Thymus (tissue), 11 donors: ENCODE measurements at regions not wholly inside any gene's neighbourhood (a gene's known extent, or its start where the extent isn't known, plus 50 kb on each side); places are given as distances from the start of the nearest gene placed in this dataset.

Experiments
- DNase-seq, 9 donors: peaks; one replicate each; pipeline ENCODE4 v3.0.0-alpha.2; 2013; ENCODE audit warnings: low spot score in 9 of 9, low read depth in 6 of 9, missing footprints in 1 of 9
- H3K27ac ChIP-seq, 2 donors: one replicate each; pipeline ENCODE4 v1.5.1; 2013; ENCODE audit warnings: control low read depth in 1 of 2, low read depth in 1 of 2, low read length in 1 of 2, mild to moderate bottlenecking in 1 of 2, moderate library complexity in 1 of 2
- H3K27me3 ChIP-seq, 2 donors: one replicate each; pipeline ENCODE4 v1.5.1; 2013; ENCODE audit warnings: low read length in 1 of 2; ENCODE audit not compliant: control insufficient read depth in 2 of 2, insufficient read depth in 1 of 2
- H3K36me3 ChIP-seq, 2 donors: one replicate each; pipeline ENCODE4 v1.5.1; 2013; ENCODE audit warnings: low read length in 1 of 2, mild to moderate bottlenecking in 1 of 2, moderate library complexity in 1 of 2; ENCODE audit not compliant: control insufficient read depth in 2 of 2, insufficient read depth in 2 of 2
- H3K4me1 ChIP-seq, 2 donors: one replicate each; pipeline ENCODE4 v1.5.1; 2013; ENCODE audit warnings: low read length in 2 of 2; ENCODE audit not compliant: control insufficient read depth in 2 of 2, insufficient read depth in 2 of 2
- H3K4me3 ChIP-seq, 2 donors: one replicate each; pipeline ENCODE4 v1.5.1; 2013; ENCODE audit warnings: low read length in 2 of 2, control low read depth in 1 of 2, mild to moderate bottlenecking in 1 of 2
- H3K9me3 ChIP-seq, 2 donors: one replicate each; pipeline ENCODE4 v1.5.1; 2013; ENCODE audit warnings: low read length in 1 of 2, mild to moderate bottlenecking in 1 of 2; ENCODE audit not compliant: control insufficient read depth in 2 of 2, insufficient read depth in 1 of 2
- WGBS: extraction: QIAGEN DNeasy Blood & Tissue Kit; methylation state at CpG from one replicate; pipeline ENCODE4 v1.1.7; 2013; 5-methylcytosine and 5-hydroxymethylcytosine counted together
- donor health status: healthy.

GRCh38 chr11:104699981-104700380 lies 198.3 kb downstream of the CASP12 start:
- Histone ChIP-seq H3K27ac (no peak overlapping the region), H3K4me3 (no peak overlapping the region)

GRCh38 chr11:104695065-104695463 lies 203.2 kb downstream of the CASP12 start:
- H3K27ac ChIP-seq: no peak overlapping the region
- H3K36me3 ChIP-seq: no peaks in the 10 kb centered on the region
- no peaks in the 10 kb centered on the region for H3K9me3 ChIP-seq
- no peaks in the 10 kb centered on the region for H3K27me3 ChIP-seq
- no peak overlapping the region for H3K4me3 ChIP-seq
- no peaks in the 10 kb centered on the region for H3K4me1 ChIP-seq
- DNase-seq: no peak

More at GRCh38 chr11:104699981-104700380, 198.3 kb downstream of the CASP12 start:
- no peak for DNase-seq
- Histone ChIP-seq H3K36me3 (no peaks in the 10 kb centered on the region), H3K9me3 (no peaks in the 10 kb centered on the region), H3K4me1 (peaks cover 0 to 2% of the 10 kb centered on the region in 2 donors), H3K27me3 (no peaks in the 10 kb centered on the region)

- H3K27ac ChIP-seq: no peak overlapping the region
- H3K36me3 ChIP-seq: no peaks in the 10 kb centered on the region
- H3K4me1 ChIP-seq: no peaks in the 10 kb centered on the region
- DNase-seq: no peak
- H3K9me3 ChIP-seq: no peaks in the 10 kb centered on the region
- no peak overlapping the region for H3K4me3 ChIP-seq
- 93% methylated on average over 7 of the region's 7 CpGs for whole genome bisulfite sequencing
- H3K27me3 ChIP-seq: no peaks in the 10 kb centered on the region
These were observed 203.8 kb downstream of the CASP12 start for GRCh38 chr11:104694259-104695064.

- no peaks in the 10 kb centered on the region for H3K9me3 ChIP-seq
- 83% methylated on average over 1 of the region's 1 CpG for WGBS
- H3K4me3 ChIP-seq: no peak overlapping the region
- H3K4me1 ChIP-seq: no peaks in the 10 kb centered on the region
- H3K27me3 ChIP-seq: no peaks in the 10 kb centered on the region
- no peaks in the 10 kb centered on the region for H3K36me3 ChIP-seq
- no peak overlapping the region for H3K27ac ChIP-seq
- DNase-seq: no peak
These were observed 205.5 kb downstream of the CASP12 start for GRCh38 chr11:104692751-104693150.

- Histone ChIP-seq H3K27ac (no peak overlapping the region), H3K36me3 (no peaks in the 10 kb centered on the region), H3K27me3 (no peaks in the 10 kb centered on the region), H3K4me3 (no peak overlapping the region), H3K9me3 (no peaks in the 10 kb centered on the region), H3K4me1 (no peaks in the 10 kb centered on the region)
- DNase-seq: no peak
- whole genome bisulfite sequencing: 97% methylated on average over 2 of the region's 2 CpGs
These were observed 207.1 kb downstream of the CASP12 start for GRCh38 chr11:104691129-104691528.

GRCh38 chr11:104690241-104690640 lies 208.0 kb downstream of the CASP12 start:
- H3K4me3 ChIP-seq: no peak overlapping the region
- H3K27ac ChIP-seq: no peak overlapping the region
- H3K4me1 ChIP-seq: no peaks in the 10 kb centered on the region
- no peaks in the 10 kb centered on the region for H3K27me3 ChIP-seq
- H3K9me3 ChIP-seq: no peaks in the 10 kb centered on the region
- no peak for DNase-seq
- no peaks in the 10 kb centered on the region for H3K36me3 ChIP-seq
- 93% methylated on average over 2 of the region's 2 CpGs for WGBS

- Histone ChIP-seq H3K4me3 (no peak overlapping the region), H3K36me3 (no peaks in the 10 kb centered on the region), H3K4me1 (no peaks in the 10 kb centered on the region), H3K27ac (no peak overlapping the region), H3K27me3 (no peaks in the 10 kb centered on the region), H3K9me3 (no peaks in the 10 kb centered on the region)
- no peak for DNase-seq
- 92% methylated on average over 4 of the region's 4 CpGs for WGBS
These were observed 209.5 kb downstream of the CASP12 start for GRCh38 chr11:104688731-104689130.

GRCh38 chr11:104682206-104682605 lies 216.1 kb downstream of the CASP12 start:
- Histone ChIP-seq H3K27me3 (no peaks in the 10 kb centered on the region), H3K27ac (no peak overlapping the region), H3K9me3 (no peaks in the 10 kb centered on the region), H3K4me3 (no peak overlapping the region), H3K36me3 (no peaks in the 10 kb centered on the region), H3K4me1 (no peaks in the 10 kb centered on the region)
- 96% methylated on average over 1 of the region's 1 CpG for WGBS
- DNase-seq: no peak

GRCh38 chr11:104679258-104679657 lies 219.0 kb downstream of the CASP12 start:
- no peak for DNase-seq
- H3K9me3 ChIP-seq: no peaks in the 10 kb centered on the region
- WGBS: 97% methylated on average over 2 of the region's 2 CpGs
- no peaks in the 10 kb centered on the region for H3K36me3 ChIP-seq
- H3K27me3 ChIP-seq: no peaks in the 10 kb centered on the region
- no peaks in the 10 kb centered on the region for H3K4me1 ChIP-seq
- no peak overlapping the region for H3K4me3 ChIP-seq
- no peak overlapping the region for H3K27ac ChIP-seq
